DOHH2 (cell line): ENCODE measurements at regions not wholly inside any gene's neighbourhood (a gene's known extent, or its start where the extent isn't known, plus 50 kb on each side); places are given as distances from the start of the nearest gene placed in this dataset.

Experiments used
- H3F3A ChIP-seq: fragments of 200-600 bp; sonication (generic), shearing (Covaris generic); 2 replicates; pipeline ENCODE4 v1.6.0; 2016; ENCODE audit warnings: antibody characterized with exemption, mild to moderate bottlenecking; ENCODE audit not compliant: control insufficient read depth, insufficient read depth
- H3K27ac ChIP-seq: fragments of 200-600 bp; sonication (generic); 2 replicates; pipeline ENCODE4 v1.5.1; 2014; ENCODE audit warnings: low read depth, mild to moderate bottlenecking, low read length, moderate library complexity
- H3K27me3 ChIP-seq: fragments of 200-600 bp; sonication (generic); 2 replicates; pipeline ENCODE4 v1.6.1; 2014; ENCODE audit warnings: mild to moderate bottlenecking, low read length, mixed read lengths; ENCODE audit not compliant: control insufficient read depth
- H3K36me3 ChIP-seq: fragments of 200-600 bp; sonication (generic); 2 replicates; pipeline ENCODE4 v1.6.1; 2014; ENCODE audit warnings: mild to moderate bottlenecking, low read length, moderate library complexity, mixed read lengths; ENCODE audit not compliant: control insufficient read depth
- H3K4me1 ChIP-seq: fragments of 200-600 bp; sonication (generic); 2 replicates; pipeline ENCODE4 v1.6.1; 2014; ENCODE audit warnings: mild to moderate bottlenecking, low read length, mixed read lengths; ENCODE audit not compliant: control insufficient read depth
- H3K4me2 ChIP-seq: fragments of 200-600 bp; sonication (generic); 2 replicates; pipeline ENCODE4 v1.6.0; 2014; ENCODE audit warnings: mild to moderate bottlenecking, low read length, moderate library complexity
- H3K4me3 ChIP-seq: fragments of 200-600 bp; sonication (generic); 2 replicates; pipeline ENCODE4 v1.5.1; 2014; ENCODE audit warnings: mild to moderate bottlenecking, low read length, mixed read lengths
- H3K79me2 ChIP-seq: fragments of 200-600 bp; sonication (generic); 2 replicates; pipeline ENCODE4 v1.6.1; 2014; ENCODE audit warnings: mild to moderate bottlenecking, low read length, mixed read lengths; ENCODE audit not compliant: control insufficient read depth
- H3K9me2 ChIP-seq: fragments of 200-600 bp; sonication (generic); replicated peaks from 2 replicates; pipeline ENCODE4 v1.6.1; 2014; ENCODE audit warnings: mild to moderate bottlenecking, low read length, mixed read lengths; ENCODE audit not compliant: control insufficient read depth
- H3K9me3 ChIP-seq: fragments of 200-600 bp; sonication (generic); 2 replicates; pipeline ENCODE4 v1.6.1; 2014; ENCODE audit warnings: antibody characterized with exemption, low read length, mixed read lengths; ENCODE audit not compliant: control insufficient read depth, insufficient read depth
- H4K20me1 ChIP-seq: fragments of 200-600 bp; sonication (generic); 2 replicates; pipeline ENCODE4 v1.6.0; 2014; ENCODE audit warnings: low read depth, mild to moderate bottlenecking, antibody characterized with exemption, low read length, moderate library complexity; ENCODE audit not compliant: control insufficient read depth, insufficient read depth
- EZH2phosphoT487 ChIP-seq: fragments of 200-600 bp; sonication (generic); IDR thresholded peaks from 2 replicates; pipeline ENCODE4 v1.6.1; 2017; ENCODE audit warnings: borderline replicate concordance, mild to moderate bottlenecking, antibody characterized with exemption, low read length, moderate library complexity, mixed read lengths
- TF ChIP-seq, protein P1 (sequence below): fragments of 200-600 bp; sonication (generic); IDR thresholded peaks from one replicate; pipeline ENCODE4 v1.5.1; 2014; ENCODE audit warnings: antibody characterized with exemption, mild to moderate bottlenecking, low read depth, low read length; ENCODE audit not compliant: poor library complexity, severe bottlenecking

DNA sequence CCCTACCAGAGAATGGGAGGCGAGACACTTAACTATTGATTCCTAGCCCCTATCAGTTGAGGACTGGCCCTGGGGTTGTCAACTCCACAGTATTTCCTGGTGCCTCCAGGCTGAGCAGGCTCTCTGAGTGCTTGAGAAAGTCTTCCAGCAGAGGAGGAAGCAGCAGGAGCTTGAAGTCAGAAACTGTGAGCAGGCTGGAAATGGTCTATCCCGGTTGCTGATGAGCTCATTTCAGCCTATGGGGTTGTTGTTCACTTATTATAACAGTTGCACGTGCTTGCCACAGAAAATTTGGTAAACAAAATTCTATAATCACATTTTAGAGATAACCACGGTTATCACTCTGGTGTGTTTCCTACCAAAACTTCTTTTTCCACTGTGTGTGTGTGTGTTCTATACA, 254.7 kb upstream of the THUMPD2 start:
- no peak overlapping the region for H3K27ac ChIP-seq
- peaks cover 2% of the 10 kb centered on the region; the same call in 1 of the 2 replicates for H3F3A ChIP-seq
- H3K4me3 ChIP-seq = no peak overlapping the region
- H3K9me3 ChIP-seq = peaks cover 13% of the 10 kb centered on the region; the same call in 1 of the 2 replicates
- H4K20me1 ChIP-seq = no peaks in the 10 kb centered on the region
- H3K4me1 ChIP-seq = peaks cover 38% of the 10 kb centered on the region
- H3K4me2 ChIP-seq = no peak overlapping the region
- H3K9me2 ChIP-seq = no peaks in the 10 kb centered on the region
- H3K27me3 ChIP-seq = no peaks in the 10 kb centered on the region
- TF ChIP-seq, protein P1, sequence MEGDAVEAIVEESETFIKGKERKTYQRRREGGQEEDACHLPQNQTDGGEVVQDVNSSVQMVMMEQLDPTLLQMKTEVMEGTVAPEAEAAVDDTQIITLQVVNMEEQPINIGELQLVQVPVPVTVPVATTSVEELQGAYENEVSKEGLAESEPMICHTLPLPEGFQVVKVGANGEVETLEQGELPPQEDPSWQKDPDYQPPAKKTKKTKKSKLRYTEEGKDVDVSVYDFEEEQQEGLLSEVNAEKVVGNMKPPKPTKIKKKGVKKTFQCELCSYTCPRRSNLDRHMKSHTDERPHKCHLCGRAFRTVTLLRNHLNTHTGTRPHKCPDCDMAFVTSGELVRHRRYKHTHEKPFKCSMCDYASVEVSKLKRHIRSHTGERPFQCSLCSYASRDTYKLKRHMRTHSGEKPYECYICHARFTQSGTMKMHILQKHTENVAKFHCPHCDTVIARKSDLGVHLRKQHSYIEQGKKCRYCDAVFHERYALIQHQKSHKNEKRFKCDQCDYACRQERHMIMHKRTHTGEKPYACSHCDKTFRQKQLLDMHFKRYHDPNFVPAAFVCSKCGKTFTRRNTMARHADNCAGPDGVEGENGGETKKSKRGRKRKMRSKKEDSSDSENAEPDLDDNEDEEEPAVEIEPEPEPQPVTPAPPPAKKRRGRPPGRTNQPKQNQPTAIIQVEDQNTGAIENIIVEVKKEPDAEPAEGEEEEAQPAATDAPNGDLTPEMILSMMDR = no peak
- TF ChIP-seq EZH2phosphoT487 = no peak
- no peaks in the 10 kb centered on the region for H3K79me2 ChIP-seq
- H3K36me3 ChIP-seq = no peaks in the 10 kb centered on the region

GRCh38 chr2:40032650-40033319, 253.7 kb upstream of the THUMPD2 start:
- no peaks in the 10 kb centered on the region for H3K27me3 ChIP-seq
- no peak overlapping the region for H3K4me2 ChIP-seq
- no peaks in the 10 kb centered on the region for H3K79me2 ChIP-seq
- H3K4me3 ChIP-seq = no peak overlapping the region
- no peaks in the 10 kb centered on the region for H4K20me1 ChIP-seq
- no peaks in the 10 kb centered on the region for H3K36me3 ChIP-seq
- no peak overlapping the region for H3K27ac ChIP-seq
- H3K9me2 ChIP-seq = no peaks in the 10 kb centered on the region
- TF ChIP-seq, protein P1 = no peak
- TF ChIP-seq EZH2phosphoT487 = no peak
- H3K4me1 ChIP-seq = peaks cover 45% of the 10 kb centered on the region
- peaks cover 13% of the 10 kb centered on the region; the same call in 1 of the 2 replicates for H3K9me3 ChIP-seq
- H3F3A ChIP-seq = peaks cover 6% of the 10 kb centered on the region

DNA sequence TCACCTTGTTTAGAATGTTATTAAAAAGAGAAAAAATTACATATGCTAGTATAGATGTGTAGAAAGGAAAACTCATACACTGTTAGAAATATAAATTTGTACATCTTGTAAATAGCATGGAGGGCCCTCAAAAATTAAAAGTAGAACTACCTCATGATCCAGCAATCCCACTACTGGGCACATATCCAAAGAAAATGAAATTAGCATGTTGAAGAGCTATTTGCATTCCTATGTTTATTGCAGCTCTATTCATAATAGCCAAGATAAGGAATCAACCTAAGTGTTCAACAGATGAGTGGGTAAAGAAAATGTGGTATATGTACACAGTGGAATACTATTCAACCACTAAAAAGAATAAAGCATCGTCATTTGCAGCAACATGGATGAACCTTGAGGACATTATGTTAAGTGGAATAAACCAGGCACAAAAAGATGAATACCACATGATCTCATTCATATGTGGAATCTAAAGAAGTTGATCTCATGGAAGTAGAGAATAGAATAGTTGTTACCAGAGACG, 251.5 kb upstream of the THUMPD2 start:
- no peak overlapping the region for H3K4me3 ChIP-seq
- no peaks in the 10 kb centered on the region for H3K36me3 ChIP-seq
- TF ChIP-seq, protein P1 = no peak
- no peak for TF ChIP-seq EZH2phosphoT487
- peaks cover 13% of the 10 kb centered on the region; the same call in 1 of the 2 replicates for H3K9me3 ChIP-seq
- H4K20me1 ChIP-seq = no peaks in the 10 kb centered on the region
- H3K9me2 ChIP-seq = no peaks in the 10 kb centered on the region
- H3K4me1 ChIP-seq = peaks cover 27% of the 10 kb centered on the region
- H3F3A ChIP-seq = peaks cover 6% of the 10 kb centered on the region
- H3K4me2 ChIP-seq = no peak overlapping the region
- no peaks in the 10 kb centered on the region for H3K79me2 ChIP-seq
- H3K27ac ChIP-seq = no peak overlapping the region
- H3K27me3 ChIP-seq = no peaks in the 10 kb centered on the region
